ENCODE measurements at regions not wholly inside any gene's neighbourhood (a gene's known extent, or its start where the extent isn't known, plus 50 kb on each side); places are given as distances from the start of the nearest gene placed in this dataset.

- Histone ChIP-seq H3K27me3 (no peaks in the 10 kb centered on the region), H3K9me3 (no peaks in the 10 kb centered on the region), H3K36me3 (ENCODE audit: low read depth, missing control alignments) (no peaks in the 10 kb centered on the region), H3K4me1 (no peaks in the 10 kb centered on the region), H3K27ac (no peak overlapping the region), H3K4me3 (no peak overlapping the region)
- TF ChIP-seq, protein P1, sequence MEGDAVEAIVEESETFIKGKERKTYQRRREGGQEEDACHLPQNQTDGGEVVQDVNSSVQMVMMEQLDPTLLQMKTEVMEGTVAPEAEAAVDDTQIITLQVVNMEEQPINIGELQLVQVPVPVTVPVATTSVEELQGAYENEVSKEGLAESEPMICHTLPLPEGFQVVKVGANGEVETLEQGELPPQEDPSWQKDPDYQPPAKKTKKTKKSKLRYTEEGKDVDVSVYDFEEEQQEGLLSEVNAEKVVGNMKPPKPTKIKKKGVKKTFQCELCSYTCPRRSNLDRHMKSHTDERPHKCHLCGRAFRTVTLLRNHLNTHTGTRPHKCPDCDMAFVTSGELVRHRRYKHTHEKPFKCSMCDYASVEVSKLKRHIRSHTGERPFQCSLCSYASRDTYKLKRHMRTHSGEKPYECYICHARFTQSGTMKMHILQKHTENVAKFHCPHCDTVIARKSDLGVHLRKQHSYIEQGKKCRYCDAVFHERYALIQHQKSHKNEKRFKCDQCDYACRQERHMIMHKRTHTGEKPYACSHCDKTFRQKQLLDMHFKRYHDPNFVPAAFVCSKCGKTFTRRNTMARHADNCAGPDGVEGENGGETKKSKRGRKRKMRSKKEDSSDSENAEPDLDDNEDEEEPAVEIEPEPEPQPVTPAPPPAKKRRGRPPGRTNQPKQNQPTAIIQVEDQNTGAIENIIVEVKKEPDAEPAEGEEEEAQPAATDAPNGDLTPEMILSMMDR (IDR thresholded peaks at IDR 0.05), result no peak
- no peak for TF ChIP-seq POLR2A (IDR thresholded peaks at IDR 0.05)
- intact Hi-C loops (cut with DNase I; ENCODE audit: low total_unique reads), result no loop called here
- WGBS, 2 donors, result 38 to 51% methylated on average over 7 of the region's 7 CpGs
- DNase-seq, result no peak
Measured at GRCh38 chr13:105349082-105349723, 1186.3 kb downstream of the EFNB2 start.

GRCh38 chr13:105346141-105346775, 1189.2 kb downstream of the EFNB2 start:
- Histone ChIP-seq H3K27me3 (no peaks in the 10 kb centered on the region), H3K4me1 (no peaks in the 10 kb centered on the region), H3K4me3 (no peak overlapping the region), H3K9me3 (no peaks in the 10 kb centered on the region), H3K27ac (no peak overlapping the region), H3K36me3 (ENCODE audit: low read depth, missing control alignments) (no peaks in the 10 kb centered on the region)
- intact Hi-C loops (cut with DNase I; ENCODE audit: low total_unique reads), result no loop called here
- no peak for TF ChIP-seq POLR2A (IDR thresholded peaks at IDR 0.05)
- TF ChIP-seq, protein P1 (IDR thresholded peaks at IDR 0.05), result no peak
- DNase-seq, result no peak
- 90 to 91% methylated on average over 5 of the region's 5 CpGs for WGBS, 2 donors

DNA sequence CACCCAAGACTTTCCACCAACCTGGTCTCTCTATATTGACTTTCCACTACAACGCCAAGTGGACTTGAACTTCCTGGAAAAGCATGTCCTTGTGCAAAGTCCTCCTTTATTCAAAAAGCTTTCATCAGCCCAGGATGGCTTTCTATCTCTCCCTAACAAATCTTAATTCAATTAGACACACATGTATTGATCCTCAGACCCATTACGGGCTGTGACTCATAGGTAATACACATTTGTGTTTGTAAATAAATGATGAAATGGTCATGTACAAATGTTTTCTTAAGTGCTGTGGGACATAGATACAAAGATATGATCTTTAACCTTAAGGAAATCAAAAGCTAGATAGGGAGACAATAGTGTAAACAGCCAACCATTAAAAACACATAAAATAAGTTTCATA, 1189.7 kb downstream of the EFNB2 start:
- H3K4me3 ChIP-seq, result no peak overlapping the region
- no peaks in the 10 kb centered on the region for H3K4me1 ChIP-seq
- intact Hi-C loops (cut with DNase I; ENCODE audit: low total_unique reads), result no loop called here
- H3K9me3 ChIP-seq, result no peaks in the 10 kb centered on the region
- DNase-seq, result no peak
- TF ChIP-seq, protein P1 (IDR thresholded peaks at IDR 0.05), result no peak
- no peak for TF ChIP-seq POLR2A (IDR thresholded peaks at IDR 0.05)
- H3K27ac ChIP-seq, result no peak overlapping the region
- no peaks in the 10 kb centered on the region for H3K36me3 ChIP-seq (ENCODE audit: low read depth, missing control alignments)
- H3K27me3 ChIP-seq, result no peaks in the 10 kb centered on the region
- 97% methylated on average over 2 of the region's 2 CpGs for WGBS, 2 donors

DNA sequence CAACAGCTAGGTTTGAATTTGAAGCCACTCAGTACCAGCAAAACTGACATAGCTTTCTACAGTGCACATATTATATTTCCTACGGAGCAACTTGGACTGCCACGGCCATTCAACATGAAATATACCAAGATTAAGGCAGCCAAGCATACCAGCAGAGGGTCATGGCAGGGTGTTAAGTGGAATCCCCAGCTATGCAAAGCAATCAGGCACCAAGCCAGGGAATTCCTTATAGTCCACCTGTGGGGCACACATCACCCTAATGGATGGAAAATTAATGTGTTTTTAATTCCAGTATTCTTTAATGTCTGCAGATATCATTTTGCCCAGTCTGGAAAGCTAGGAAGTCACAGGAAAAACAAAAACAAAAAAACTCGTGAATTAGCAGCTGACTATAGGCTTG, 1190.3 kb downstream of the EFNB2 start:
- H3K27me3 ChIP-seq, result no peaks in the 10 kb centered on the region
- TF ChIP-seq POLR2A (IDR thresholded peaks at IDR 0.05), result no peak
- TF ChIP-seq, protein P1 (IDR thresholded peaks at IDR 0.05), result no peak
- no peaks in the 10 kb centered on the region for H3K36me3 ChIP-seq (ENCODE audit: low read depth, missing control alignments)
- no peak for DNase-seq
- H3K4me3 ChIP-seq, result no peak overlapping the region
- WGBS, 2 donors, result 51 to 61% methylated on average over 3 of the region's 3 CpGs
- no peaks in the 10 kb centered on the region for H3K4me1 ChIP-seq
- intact Hi-C loops (cut with DNase I; ENCODE audit: low total_unique reads), result no loop called here
- no peaks in the 10 kb centered on the region for H3K9me3 ChIP-seq
- H3K27ac ChIP-seq, result no peak overlapping the region
